OCI-LY1 (cell line): ENCODE measurements at regions not wholly inside any gene's neighbourhood (a gene's known extent, or its start where the extent isn't known, plus 50 kb on each side); places are given as distances from the start of the nearest gene placed in this dataset.

Source experiments
- EZH2 ChIP-seq: fragments of 200-600 bp; sonication (generic), shearing (Covaris generic); IDR thresholded peaks from 2 replicates; pipeline ENCODE4 v1.8.0; 2017; ENCODE audit warnings: borderline replicate concordance, mixed run types, mild to moderate bottlenecking, antibody characterized with exemption, low read length, moderate library complexity, mixed read lengths
- TF ChIP-seq, protein P1 (sequence below): fragments of 200-600 bp; sonication (generic), shearing (Covaris generic); IDR thresholded peaks from 2 replicates; pipeline ENCODE4 v1.5.1; 2017; ENCODE audit warnings: mild to moderate bottlenecking, antibody characterized with exemption, low read length, moderate library complexity, mixed read lengths

- TF ChIP-seq, protein P1, sequence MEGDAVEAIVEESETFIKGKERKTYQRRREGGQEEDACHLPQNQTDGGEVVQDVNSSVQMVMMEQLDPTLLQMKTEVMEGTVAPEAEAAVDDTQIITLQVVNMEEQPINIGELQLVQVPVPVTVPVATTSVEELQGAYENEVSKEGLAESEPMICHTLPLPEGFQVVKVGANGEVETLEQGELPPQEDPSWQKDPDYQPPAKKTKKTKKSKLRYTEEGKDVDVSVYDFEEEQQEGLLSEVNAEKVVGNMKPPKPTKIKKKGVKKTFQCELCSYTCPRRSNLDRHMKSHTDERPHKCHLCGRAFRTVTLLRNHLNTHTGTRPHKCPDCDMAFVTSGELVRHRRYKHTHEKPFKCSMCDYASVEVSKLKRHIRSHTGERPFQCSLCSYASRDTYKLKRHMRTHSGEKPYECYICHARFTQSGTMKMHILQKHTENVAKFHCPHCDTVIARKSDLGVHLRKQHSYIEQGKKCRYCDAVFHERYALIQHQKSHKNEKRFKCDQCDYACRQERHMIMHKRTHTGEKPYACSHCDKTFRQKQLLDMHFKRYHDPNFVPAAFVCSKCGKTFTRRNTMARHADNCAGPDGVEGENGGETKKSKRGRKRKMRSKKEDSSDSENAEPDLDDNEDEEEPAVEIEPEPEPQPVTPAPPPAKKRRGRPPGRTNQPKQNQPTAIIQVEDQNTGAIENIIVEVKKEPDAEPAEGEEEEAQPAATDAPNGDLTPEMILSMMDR, result no peak
- TF ChIP-seq EZH2, result no peak
Observed at GRCh38 chr3:89697321-89697916, 590.0 kb downstream of the EPHA3 start.
